Astrocyte of the spinal cord (primary cell): ENCODE measurements at regions not wholly inside any gene's neighbourhood (a gene's known extent, or its start where the extent isn't known, plus 50 kb on each side); places are given as distances from the start of the nearest gene placed in this dataset.

Source experiments
- DNase-seq: peaks from one replicate; pipeline ENCODE4 v3.0.0; 2011; ENCODE audit warnings: low read depth, low spot score
- H3K4me3 ChIP-seq: 2 replicates; pipeline ENCODE4 v1.5.1; 2011; ENCODE audit warnings: low read depth, mild to moderate bottlenecking, low read length, moderate library complexity
- in situ Hi-C: cut with HindIII; loops from 2 replicates; pipeline ENCODE4 v1.10.0; 2017; ENCODE audit warnings: low sequenced_read_pairs
- TF ChIP-seq, protein P1 (sequence below): IDR thresholded peaks from 2 replicates; pipeline ENCODE4 v1.5.1; 2012; ENCODE audit warnings: low read depth, mild to moderate bottlenecking, low read length, inconsistent platforms

- no peak for DNase-seq
Observed at GRCh38 chr3:95215437-95215957, 1152.6 kb downstream of the NSUN3 start.

GRCh38 chr3:95217661-95218060 is 1154.8 kb downstream of the NSUN3 start:
- no peak for DNase-seq
- in situ Hi-C loops, result no loop called here
- H3K4me3 ChIP-seq, result no peak overlapping the region
- TF ChIP-seq, protein P1, sequence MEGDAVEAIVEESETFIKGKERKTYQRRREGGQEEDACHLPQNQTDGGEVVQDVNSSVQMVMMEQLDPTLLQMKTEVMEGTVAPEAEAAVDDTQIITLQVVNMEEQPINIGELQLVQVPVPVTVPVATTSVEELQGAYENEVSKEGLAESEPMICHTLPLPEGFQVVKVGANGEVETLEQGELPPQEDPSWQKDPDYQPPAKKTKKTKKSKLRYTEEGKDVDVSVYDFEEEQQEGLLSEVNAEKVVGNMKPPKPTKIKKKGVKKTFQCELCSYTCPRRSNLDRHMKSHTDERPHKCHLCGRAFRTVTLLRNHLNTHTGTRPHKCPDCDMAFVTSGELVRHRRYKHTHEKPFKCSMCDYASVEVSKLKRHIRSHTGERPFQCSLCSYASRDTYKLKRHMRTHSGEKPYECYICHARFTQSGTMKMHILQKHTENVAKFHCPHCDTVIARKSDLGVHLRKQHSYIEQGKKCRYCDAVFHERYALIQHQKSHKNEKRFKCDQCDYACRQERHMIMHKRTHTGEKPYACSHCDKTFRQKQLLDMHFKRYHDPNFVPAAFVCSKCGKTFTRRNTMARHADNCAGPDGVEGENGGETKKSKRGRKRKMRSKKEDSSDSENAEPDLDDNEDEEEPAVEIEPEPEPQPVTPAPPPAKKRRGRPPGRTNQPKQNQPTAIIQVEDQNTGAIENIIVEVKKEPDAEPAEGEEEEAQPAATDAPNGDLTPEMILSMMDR, result no peak

More at GRCh38 chr3:95215437-95215957, 1152.6 kb downstream of the NSUN3 start:
- in situ Hi-C loops, result no loop called here
- TF ChIP-seq, protein P1, result no peak
- H3K4me3 ChIP-seq, result no peak overlapping the region

DNA sequence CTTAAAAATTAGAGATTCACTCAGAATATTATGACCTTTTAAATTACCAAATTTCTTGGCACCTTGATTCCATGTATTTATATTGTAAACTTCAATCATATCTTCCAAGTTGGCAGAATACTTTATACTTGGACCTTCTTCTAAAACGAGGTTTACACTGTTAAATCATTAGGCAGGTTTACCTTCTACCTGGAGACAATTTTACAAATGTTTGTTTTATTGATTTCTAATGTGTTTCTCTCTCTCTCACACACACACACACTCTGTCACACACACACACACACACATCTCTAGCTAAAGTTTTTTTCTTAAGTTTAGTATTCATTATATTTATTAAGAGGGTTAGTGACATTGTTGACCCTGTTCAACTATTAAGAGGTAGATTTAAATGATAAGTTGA is 1155.6 kb downstream of the NSUN3 start:
- TF ChIP-seq, protein P1, result no peak

GRCh38 chr3:95226437-95226836 is 1163.6 kb downstream of the NSUN3 start:
- TF ChIP-seq, protein P1, result no peak
- in situ Hi-C loops, result no loop called here
- DNase-seq, result no peak
- H3K4me3 ChIP-seq, result no peak overlapping the region

More for the DNA sequence above, 1155.6 kb downstream of the NSUN3 start:
- no peak for DNase-seq
- H3K4me3 ChIP-seq, result no peak overlapping the region
- in situ Hi-C loops, result no loop called here

GRCh38 chr3:95227092-95227491 is 1164.2 kb downstream of the NSUN3 start:
- in situ Hi-C loops, result no loop called here
- no peak for DNase-seq
- H3K4me3 ChIP-seq, result no peak overlapping the region
- TF ChIP-seq, protein P1, result no peak

GRCh38 chr3:95228416-95228815 is 1165.6 kb downstream of the NSUN3 start:
- DNase-seq, result no peak
- H3K4me3 ChIP-seq, result no peak overlapping the region
- in situ Hi-C loops, result no loop called here
- TF ChIP-seq, protein P1, result no peak
